ENCODE measurements at regions not wholly inside any gene's neighbourhood (a gene's known extent, or its start where the extent isn't known, plus 50 kb on each side); places are given as distances from the start of the nearest gene placed in this dataset.
"Not testable (repeated sequence)": the region's sequence is repeated elsewhere in the genome, so short reads cannot be mapped to it uniquely, and the experiment has no call there.

DNA sequence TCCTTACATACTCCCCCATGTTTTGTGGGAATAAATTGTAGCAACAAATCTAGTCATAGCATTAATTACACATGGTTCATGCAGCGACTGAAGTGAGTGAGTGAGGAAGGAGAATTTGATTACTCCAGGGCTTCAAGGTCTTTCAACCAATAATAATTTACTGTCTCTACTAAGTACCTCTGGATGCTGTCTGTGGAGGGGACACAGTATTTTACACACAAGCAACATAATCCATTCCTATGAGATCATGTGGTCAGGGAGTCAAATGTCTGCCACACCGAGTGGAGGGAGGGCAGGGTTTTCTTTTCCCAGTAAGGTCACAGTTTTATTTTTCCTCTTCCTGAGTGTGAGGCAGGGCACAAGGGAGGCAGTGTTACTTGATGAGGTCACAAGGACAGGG lies 334.7 kb upstream of the CELF4 start:
- DNase-seq = no peak

DNA sequence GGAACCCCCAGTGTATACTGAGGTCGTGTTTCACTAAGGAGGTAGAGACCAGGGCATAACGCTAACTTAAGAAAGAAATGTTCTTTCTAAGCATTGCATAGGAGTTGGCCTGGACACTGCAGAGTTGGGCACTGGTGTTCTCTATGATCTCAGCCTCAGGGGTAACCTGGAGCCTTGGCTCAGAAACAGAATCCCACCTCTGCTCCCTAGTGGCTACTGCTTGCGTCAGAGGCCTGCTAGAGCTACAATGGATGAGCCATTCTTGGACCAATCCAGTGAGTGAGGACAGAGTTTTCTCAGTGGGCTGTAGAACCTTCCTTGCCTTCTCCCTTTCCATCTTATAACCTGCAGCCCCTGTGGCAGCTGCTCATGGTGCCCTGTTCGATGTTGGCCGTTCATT lies 324.4 kb upstream of the CELF4 start:
- no peak for DNase-seq

GRCh38 chr18:37874721-37875120 lies 309.1 kb upstream of the CELF4 start:
- DNase-seq = no peak

DNA sequence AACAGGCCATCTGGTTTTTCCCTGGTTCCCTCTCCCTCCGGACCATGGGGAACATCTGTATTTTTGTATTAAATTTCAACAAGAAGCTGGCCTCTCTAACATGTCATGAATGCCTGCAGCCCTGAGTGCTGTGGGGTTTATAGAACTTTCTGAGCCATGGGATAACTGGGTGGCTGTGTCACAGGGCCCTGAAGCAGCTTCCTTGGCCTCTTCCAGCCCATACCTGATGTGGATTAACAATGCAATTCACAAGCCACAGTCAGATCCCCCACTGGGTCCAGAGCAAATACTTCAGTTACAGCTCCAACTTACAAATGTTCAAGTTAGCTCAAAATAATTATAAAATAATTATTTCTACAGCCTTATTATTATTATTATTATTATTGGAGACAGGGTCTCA lies 307.8 kb upstream of the CELF4 start:
- DNase-seq = no peak

DNA sequence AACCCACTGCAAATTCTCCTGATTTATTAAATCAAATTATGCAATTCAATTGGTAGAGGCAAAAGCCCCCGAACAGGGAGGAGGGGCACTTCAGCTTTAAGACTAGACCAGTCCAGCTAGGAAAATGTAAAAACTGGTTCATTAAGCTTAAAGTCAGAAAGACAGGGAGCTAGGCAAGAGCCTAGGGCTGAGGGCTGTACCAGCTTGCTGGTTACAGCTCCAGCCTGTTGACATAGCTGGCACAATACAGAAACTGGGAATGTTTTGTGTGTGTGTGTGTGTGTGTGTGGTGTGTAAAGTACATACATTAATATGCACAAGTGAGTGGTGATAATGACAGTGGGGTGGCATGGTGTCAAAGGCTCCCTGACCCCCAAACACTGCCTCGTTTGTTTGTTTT lies 307.0 kb upstream of the CELF4 start:
- DNase-seq = no peak

DNA sequence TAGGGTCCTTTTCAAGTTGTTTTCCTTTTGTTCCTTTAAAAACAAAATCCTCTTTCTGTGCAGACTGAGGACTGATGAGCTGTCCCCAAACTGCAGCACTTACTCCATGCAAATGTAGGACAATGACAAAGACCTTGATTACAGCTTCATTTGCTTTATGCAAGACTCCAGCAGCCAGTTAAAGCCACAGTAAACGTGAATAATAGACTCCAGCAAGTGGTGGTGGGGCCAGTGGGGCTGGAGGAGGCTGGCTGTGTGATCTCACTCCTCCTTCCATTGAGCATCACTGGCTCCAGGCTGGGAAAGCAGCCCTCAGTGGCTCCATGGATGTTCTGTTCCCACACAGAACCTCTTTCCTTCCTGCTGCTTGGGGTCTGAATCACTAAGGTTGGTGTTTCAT lies 306.0 kb upstream of the CELF4 start:
- DNase-seq = no peak

DNA sequence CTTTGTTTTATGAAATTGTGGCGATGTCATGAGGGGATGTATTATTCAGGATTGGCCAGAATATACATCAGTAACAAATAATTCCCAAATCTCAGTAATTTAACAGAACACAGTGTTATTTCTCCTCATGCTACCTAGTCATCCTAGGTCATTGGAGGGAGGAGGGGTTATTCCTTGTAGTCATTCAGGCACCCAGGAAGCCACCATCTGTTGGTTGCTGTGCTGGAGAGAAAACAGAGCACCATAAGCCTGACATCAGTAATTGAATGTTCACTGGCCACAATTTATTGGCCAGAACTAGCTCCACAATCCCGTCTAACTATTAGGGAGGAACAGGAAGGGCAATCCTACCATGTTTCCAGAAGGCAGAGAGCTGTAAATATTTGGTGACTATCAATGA lies 303.5 kb upstream of the CELF4 start:
- no peak for DNase-seq

GRCh38 chr18:37864122-37864521 lies 298.5 kb upstream of the CELF4 start:
- no peak for DNase-seq

DNA sequence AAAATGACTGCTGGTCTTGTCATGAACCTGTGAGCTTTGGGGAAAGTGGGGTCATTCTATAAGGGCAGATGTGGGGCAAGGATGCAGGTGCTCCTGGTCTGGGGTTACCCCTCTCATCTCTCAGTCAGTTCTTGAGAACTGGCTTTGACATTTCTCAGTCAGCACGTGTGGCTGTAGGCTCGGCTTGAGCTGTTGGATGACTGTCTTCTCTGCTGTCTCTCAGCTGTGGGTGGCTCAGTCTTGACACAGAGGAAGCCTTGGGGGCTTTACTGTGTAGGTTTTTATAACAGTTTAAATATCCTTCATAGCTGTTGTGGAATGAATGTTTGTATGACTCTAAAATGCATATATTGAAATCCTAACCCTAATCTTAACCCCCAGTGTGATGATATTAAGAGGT lies 296.4 kb upstream of the CELF4 start:
- DNase-seq = no peak

DNA sequence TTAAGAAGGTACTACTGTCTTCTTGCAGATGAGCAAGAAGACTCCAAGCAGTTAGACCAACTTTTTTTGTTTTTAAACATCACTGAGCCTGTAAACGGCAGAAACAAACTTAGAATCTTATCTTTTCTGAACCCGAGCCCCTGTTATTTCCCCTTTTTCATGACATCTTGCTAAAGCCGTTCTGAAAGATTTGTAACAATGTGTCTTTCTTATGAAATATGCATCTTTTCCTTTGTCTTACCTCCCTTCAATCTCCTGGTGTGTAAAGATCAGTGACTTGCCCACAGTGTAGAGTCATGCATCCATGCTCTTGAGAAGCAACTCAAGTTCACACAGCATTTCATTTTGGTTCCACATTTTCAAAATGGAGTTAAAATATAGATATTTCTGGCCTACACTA lies 288.8 kb upstream of the CELF4 start:
- DNase-seq = no peak

GRCh38 chr18:37853706-37854105 lies 288.1 kb upstream of the CELF4 start:
- no peak for DNase-seq

GRCh38 chr18:37852464-37852863 lies 286.9 kb upstream of the CELF4 start:
- DNase-seq = no peak

DNA sequence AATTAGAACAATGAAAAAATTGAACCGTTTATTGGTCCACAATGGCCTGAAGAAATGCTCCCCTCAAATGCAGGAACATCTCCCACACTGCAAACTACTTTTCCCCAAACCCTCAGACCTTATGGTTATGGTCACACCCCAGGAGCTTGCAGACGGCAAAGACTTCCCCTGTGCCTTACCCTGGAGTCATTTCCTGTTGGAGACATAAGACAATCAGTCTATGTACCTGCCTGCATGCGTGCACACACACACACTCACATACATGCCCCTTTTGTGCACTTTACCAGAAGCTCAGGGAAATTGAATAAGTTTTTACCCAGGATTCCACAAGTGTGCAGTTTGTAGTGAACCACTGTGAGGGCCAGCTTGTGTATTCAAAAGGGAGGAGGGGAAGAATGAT lies 281.9 kb upstream of the CELF4 start:
- DNase-seq = no peak

DNA sequence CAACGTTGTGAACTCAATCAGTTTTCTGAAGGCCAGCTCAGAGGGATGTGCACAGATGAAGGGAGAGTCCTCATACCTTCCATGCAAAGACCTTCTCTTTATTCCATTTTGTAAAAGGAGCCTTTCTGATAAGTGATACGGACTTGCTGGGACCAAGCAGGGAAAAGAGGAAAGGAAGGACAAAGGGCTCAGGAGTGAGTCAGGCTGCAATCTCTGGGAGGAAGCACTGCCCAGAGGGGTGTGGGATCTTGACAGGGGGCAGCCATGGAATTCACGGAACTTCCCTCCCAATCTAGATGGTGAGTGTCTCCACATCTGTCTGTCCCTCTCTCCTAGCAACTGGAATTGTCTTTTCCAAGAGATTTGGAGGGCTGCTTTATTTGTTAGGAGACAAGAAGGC lies 281.4 kb upstream of the CELF4 start:
- no peak for DNase-seq

- DNase-seq = no peak
Observed at GRCh38 chr18:37845498-37845897, 279.9 kb upstream of the CELF4 start.

DNA sequence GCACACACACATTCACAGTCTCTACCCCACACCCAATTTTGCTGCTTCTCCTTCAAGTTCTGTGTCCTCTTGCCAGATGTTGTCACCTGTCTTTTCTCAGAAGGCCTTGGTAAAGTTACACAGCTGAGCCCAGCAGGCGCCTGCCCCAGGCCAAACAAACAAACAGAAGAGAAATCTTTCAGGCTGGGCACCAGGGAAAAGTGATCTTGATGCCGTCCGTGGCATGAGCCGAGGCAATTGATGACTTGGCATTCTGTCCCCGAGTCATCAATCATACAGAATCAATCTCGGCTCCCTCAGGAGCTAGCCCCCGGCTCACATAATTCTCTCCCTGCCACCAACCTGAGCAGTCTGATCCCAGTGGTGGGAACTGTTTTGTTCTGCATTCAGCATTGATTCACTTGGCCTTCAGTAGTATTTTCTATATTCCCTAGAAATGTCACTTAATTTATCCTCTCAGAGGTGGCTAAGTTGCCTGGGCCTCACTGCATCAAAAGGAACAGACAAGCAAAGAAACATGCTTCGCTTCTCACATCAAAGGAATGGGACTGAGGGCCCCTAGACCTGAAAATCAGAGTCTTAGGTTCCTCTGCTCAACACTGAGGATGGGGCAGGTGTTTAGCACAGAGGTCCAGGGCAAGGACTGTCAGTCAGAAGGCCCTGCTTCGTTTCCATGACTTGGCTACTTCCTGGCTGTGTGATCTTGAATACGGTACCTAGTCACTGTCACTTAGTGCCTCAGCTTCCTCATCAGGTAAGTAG lies 278.8 kb upstream of the CELF4 start:
- no peak for DNase-seq

GRCh38 chr18:37838083-37838482 lies 272.5 kb upstream of the CELF4 start:
- no peak for DNase-seq

GRCh38 chr18:37836071-37836970 lies 270.7 kb upstream of the CELF4 start:
- no peak for DNase-seq

- DNase-seq = not testable (repeated sequence)
Observed at GRCh38 chr18:37832010-37832695, 266.6 kb upstream of the CELF4 start.

DNA sequence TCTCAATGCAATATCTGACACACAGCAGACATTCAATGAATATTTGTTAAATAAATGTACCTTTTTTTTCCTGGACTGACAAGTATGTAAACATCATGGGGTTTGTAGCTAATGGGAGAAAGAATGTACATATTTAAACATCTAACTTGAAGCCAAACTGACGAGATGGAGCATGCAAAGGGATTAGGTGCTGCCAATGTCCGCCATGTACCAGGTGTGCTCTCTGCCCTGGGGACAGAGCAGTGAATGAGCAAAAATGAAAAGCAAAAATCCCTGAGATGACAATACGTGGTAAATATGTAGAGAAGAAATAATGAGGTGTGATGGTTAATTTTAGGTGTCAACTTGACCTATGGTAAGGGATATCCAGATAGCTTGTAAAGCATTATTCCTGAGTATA lies 247.4 kb upstream of the CELF4 start:
- DNase-seq = no peak

DNA sequence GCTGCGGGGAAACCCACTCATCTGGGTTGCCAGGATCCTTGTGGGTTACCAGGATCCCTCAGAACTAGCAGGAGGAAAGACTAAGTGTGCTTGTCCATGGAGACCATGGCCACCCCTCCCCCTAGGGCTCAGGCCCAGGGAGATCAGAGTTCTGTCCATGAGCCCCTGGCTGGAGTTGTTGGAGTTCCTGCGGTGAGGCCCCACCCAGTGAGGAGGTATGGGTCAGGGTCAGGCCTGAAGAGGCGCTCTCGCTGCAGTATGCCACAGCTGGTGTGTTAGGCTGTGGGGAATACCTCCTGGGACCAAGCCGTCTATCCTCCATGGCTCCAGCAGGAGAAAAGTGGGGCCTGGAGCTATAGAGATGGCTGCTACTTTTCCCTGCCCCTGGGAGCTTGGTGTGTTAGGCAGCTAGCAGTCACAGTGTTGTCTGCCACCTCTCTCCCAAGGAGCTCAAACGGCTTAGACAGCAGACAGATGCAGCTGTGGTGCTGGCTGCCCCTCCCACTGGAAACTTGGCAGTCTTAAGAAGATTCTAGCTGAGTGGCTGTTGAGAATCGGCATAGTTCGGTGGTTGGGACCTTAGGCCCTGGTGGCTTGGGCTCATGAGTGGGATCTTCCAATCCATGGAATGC lies 240.3 kb upstream of the CELF4 start:
- DNase-seq = no peak

DNA sequence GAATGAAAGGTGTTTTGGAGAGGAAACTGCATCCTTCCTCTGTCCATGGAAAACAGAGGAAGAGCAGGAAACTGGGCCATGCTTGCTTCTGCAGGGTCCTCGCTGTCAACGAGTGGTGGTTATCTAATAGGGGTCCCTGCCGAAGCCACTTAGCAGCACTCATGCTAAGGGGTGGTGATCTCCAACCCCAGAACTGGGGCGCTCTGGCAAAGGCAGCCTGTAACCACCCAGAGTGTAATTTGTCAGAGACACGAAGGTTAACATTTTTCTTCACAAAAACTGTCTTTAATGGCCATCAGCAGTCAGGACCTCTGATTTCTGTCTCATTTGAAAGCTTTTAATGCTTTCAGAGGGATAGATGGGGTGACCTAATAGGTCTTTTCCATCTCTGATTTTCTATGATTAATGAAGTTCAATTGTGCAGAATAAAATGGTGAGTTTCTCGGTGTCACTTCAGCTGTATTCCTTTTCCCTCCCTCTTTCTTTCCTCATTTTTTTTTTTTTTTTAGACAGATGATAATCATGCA lies 231.3 kb upstream of the CELF4 start:
- DNase-seq = no peak

DNA sequence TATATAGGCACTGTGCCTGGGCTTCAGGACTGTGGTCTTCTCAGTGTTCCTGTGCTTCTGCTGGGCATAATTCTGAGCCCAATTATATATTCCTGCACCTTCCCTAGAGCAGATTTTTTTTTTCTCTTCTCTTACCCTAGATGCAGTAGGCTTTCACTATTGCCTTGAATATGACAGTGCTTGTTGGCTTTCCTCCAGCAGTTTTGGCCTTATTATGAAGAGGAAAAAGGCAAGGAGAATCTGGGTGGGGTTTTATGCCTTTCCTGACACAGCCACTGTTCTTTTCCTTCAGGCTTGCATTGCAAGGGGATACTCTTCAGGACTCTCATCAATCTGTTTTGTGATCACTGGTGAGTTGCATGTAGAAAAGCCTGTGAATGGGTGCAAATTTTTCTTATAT lies 221.9 kb upstream of the CELF4 start:
- DNase-seq = no peak

All from CD4-positive, alpha-beta T cell treated with Interleukin-17A for 4 hours (primary cell).